Caki2 (cell line): ENCODE measurements at regions not wholly inside any gene's neighbourhood (a gene's known extent, or its start where the extent isn't known, plus 50 kb on each side); places are given as distances from the start of the nearest gene placed in this dataset.
A peak's percentile ranks its signal among the peaks of the same experiment; 100 is the strongest.

ENCODE experiments used
- DNase-seq: peaks from one replicate; pipeline ENCODE4 v3.0.0-alpha.2; 2015; ENCODE audit warnings: low read depth
- in situ Hi-C: cut with HindIII; loops from 2 replicates; pipeline ENCODE4 v1.10.0; 2016; ENCODE audit warnings: low sequenced_read_pairs, low pct_unique_long_range_greater_than_20kb, mixed read lengths

GRCh38 chr9:113646946-113647914 is 183.7 kb downstream of the RGS3 start:
- in situ Hi-C loops, result no loop called here
- no peak for DNase-seq

GRCh38 chr9:113648048-113648447 is 184.5 kb downstream of the RGS3 start:
- DNase-seq, result no peak
- in situ Hi-C loops, result no loop called here

GRCh38 chr9:113648586-113648985 is 185.1 kb downstream of the RGS3 start:
- in situ Hi-C loops, result no loop called here
- no peak for DNase-seq

GRCh38 chr9:113649054-113649453 is 185.5 kb downstream of the RGS3 start:
- in situ Hi-C loops, result no loop called here
- no peak for DNase-seq

GRCh38 chr9:113649855-113650206 is 186.3 kb downstream of the RGS3 start:
- no peak for DNase-seq
- in situ Hi-C loops, result loop anchor here (10.0 kb wide), 1 partner anchor 185 kb away; the partner anchor contains the start of gene RGS3

GRCh38 chr9:113650207-113651131 is 186.9 kb downstream of the RGS3 start:
- peak; percentile 85 for DNase-seq
- in situ Hi-C loops, result loop anchor here (10.0 kb wide), 1 partner anchor 186 kb away; the partner anchor contains the start of gene RGS3

GRCh38 chr9:113651896-113652295 is 188.4 kb downstream of the RGS3 start:
- DNase-seq, result no peak
- in situ Hi-C loops, result loop anchor here (10.0 kb wide), 1 partner anchor 187 kb away; the partner anchor contains the start of gene RGS3

- DNase-seq, result no peak
- in situ Hi-C loops, result loop anchor here (10.0 kb wide), 1 partner anchor 188 kb away; the partner anchor contains the start of gene RGS3
Measured at GRCh38 chr9:113652355-113653152, 189.0 kb downstream of the RGS3 start.

GRCh38 chr9:113653746-113654604 is 190.4 kb downstream of the RGS3 start:
- in situ Hi-C loops, result loop anchor here (10.0 kb wide), 1 partner anchor 189 kb away; the partner anchor contains the start of gene RGS3

GRCh38 chr9:113654605-113655428 is 191.3 kb downstream of the RGS3 start:
- in situ Hi-C loops, result loop anchor here (10.0 kb wide), 1 partner anchor 190 kb away; the partner anchor contains the start of gene RGS3
- DNase-seq, result no peak

More at GRCh38 chr9:113653746-113654604, 190.4 kb downstream of the RGS3 start:
- no peak for DNase-seq

- no peak for DNase-seq
- in situ Hi-C loops, result loop anchor here (10.0 kb wide), 1 partner anchor 192 kb away; the partner anchor contains the start of gene RGS3
Measured at GRCh38 chr9:113656771-113657670, 193.5 kb downstream of the RGS3 start.

GRCh38 chr9:113657765-113658544 is 194.4 kb downstream of the RGS3 start:
- in situ Hi-C loops, result loop anchor here (10.0 kb wide), 1 partner anchor 193 kb away; the partner anchor contains the start of gene RGS3
- peak; percentile 63 for DNase-seq

GRCh38 chr9:113658545-113658895 is 195.0 kb downstream of the RGS3 start:
- in situ Hi-C loops, result loop anchor here (10.0 kb wide), 1 partner anchor 194 kb away; the partner anchor contains the start of gene RGS3
- DNase-seq, result no peak

GRCh38 chr9:113659039-113659438 is 195.5 kb downstream of the RGS3 start:
- no peak for DNase-seq
- in situ Hi-C loops, result loop anchor here (10.0 kb wide), 1 partner anchor 194 kb away; the partner anchor contains the start of gene RGS3
